ENCODE measurements at regions not wholly inside any gene's neighbourhood (a gene's known extent, or its start where the extent isn't known, plus 50 kb on each side); places are given as distances from the start of the nearest gene placed in this dataset.

GRCh38 chr17:73879987-73880386 is 235.7 kb upstream of the SDK2 start:
- TF ChIP-seq L3MBTL2 (conservative IDR thresholded peaks at IDR 0.05) (no peak), ARNT (IDR thresholded peaks at IDR 0.05) (no peak)

All from HEK293T (cell line).